ENCODE measurements at regions not wholly inside any gene's neighbourhood (a gene's known extent, or its start where the extent isn't known, plus 50 kb on each side); places are given as distances from the start of the nearest gene placed in this dataset.

GRCh38 chr11:23364076-23364475 lies 503.8 kb upstream of the CCDC179 start:
- Mint-ChIP-seq H3K27me3 (no peaks in the 10 kb centered on the region), H3K36me3 (no peaks in the 10 kb centered on the region), H3K4me3 (no peak overlapping the region), H3K9me3 (peaks cover 26% of the 10 kb centered on the region), H3K4me1 (ENCODE audit: low read depth) (no peaks in the 10 kb centered on the region), H3K27ac (no peak overlapping the region)
- DNase-seq: no peak
- CTCF ChIA-PET: no interaction called here
- POLR2A ChIA-PET: no interaction called here
- intact Hi-C loops (cut with micrococcal nuclease): no loop called here

- no peak overlapping the region for H3K27ac Mint-ChIP-seq
- no peaks in the 10 kb centered on the region for H3K4me1 Mint-ChIP-seq (ENCODE audit: low read depth)
- no peaks in the 10 kb centered on the region for H3K27me3 Mint-ChIP-seq
- H3K36me3 Mint-ChIP-seq: no peaks in the 10 kb centered on the region
- POLR2A ChIA-PET: no interaction called here
- peaks cover 38% of the 10 kb centered on the region for H3K9me3 Mint-ChIP-seq
- DNase-seq: no peak
- no peak overlapping the region for H3K4me3 Mint-ChIP-seq
- CTCF ChIA-PET: no interaction called here
- intact Hi-C loops (cut with micrococcal nuclease): no loop called here
These were observed 510.5 kb upstream of the CCDC179 start for GRCh38 chr11:23370580-23371275.

- no peak overlapping the region for H3K27ac Mint-ChIP-seq
- no peak for DNase-seq
- CTCF ChIA-PET: no interaction called here
- no peaks in the 10 kb centered on the region for H3K27me3 Mint-ChIP-seq
- no peaks in the 10 kb centered on the region for H3K36me3 Mint-ChIP-seq
- intact Hi-C loops (cut with micrococcal nuclease): no loop called here
- POLR2A ChIA-PET: no interaction called here
- H3K4me3 Mint-ChIP-seq: no peak overlapping the region
- peaks cover 40% of the 10 kb centered on the region for H3K9me3 Mint-ChIP-seq
- no peaks in the 10 kb centered on the region for H3K4me1 Mint-ChIP-seq (ENCODE audit: low read depth)
These were observed 517.6 kb upstream of the CCDC179 start for GRCh38 chr11:23377909-23378308.

GRCh38 chr11:23391031-23391430 lies 530.8 kb upstream of the CCDC179 start:
- Mint-ChIP-seq H3K4me1 (ENCODE audit: low read depth) (no peaks in the 10 kb centered on the region), H3K36me3 (no peaks in the 10 kb centered on the region), H3K27me3 (no peaks in the 10 kb centered on the region), H3K9me3 (peaks cover 8% of the 10 kb centered on the region), H3K27ac (no peak overlapping the region), H3K4me3 (no peak overlapping the region)
- no peak for DNase-seq
- intact Hi-C loops (cut with micrococcal nuclease): no loop called here
- POLR2A ChIA-PET: no interaction called here
- CTCF ChIA-PET: no interaction called here

- no peaks in the 10 kb centered on the region for H3K27me3 Mint-ChIP-seq
- H3K27ac Mint-ChIP-seq: no peak overlapping the region
- peaks cover 2% of the 10 kb centered on the region for H3K9me3 Mint-ChIP-seq
- intact Hi-C loops (cut with micrococcal nuclease): no loop called here
- ChIA-PET CTCF (no interaction called here), POLR2A (no interaction called here)
- H3K4me1 Mint-ChIP-seq (ENCODE audit: low read depth): no peaks in the 10 kb centered on the region
- DNase-seq: no peak
- no peaks in the 10 kb centered on the region for H3K36me3 Mint-ChIP-seq
- no peak overlapping the region for H3K4me3 Mint-ChIP-seq
These were observed 537.8 kb upstream of the CCDC179 start for GRCh38 chr11:23398052-23398451.

- DNase-seq: no peak
- intact Hi-C loops (cut with micrococcal nuclease): no loop called here
- Mint-ChIP-seq H3K27me3 (no peaks in the 10 kb centered on the region), H3K9me3 (peaks cover 7% of the 10 kb centered on the region), H3K36me3 (no peaks in the 10 kb centered on the region), H3K4me1 (ENCODE audit: low read depth) (no peaks in the 10 kb centered on the region), H3K4me3 (no peak overlapping the region), H3K27ac (no peak overlapping the region)
- ChIA-PET CTCF (no interaction called here), POLR2A (no interaction called here)
These were observed 539.7 kb upstream of the CCDC179 start for GRCh38 chr11:23399995-23400394.

GRCh38 chr11:23403210-23404185 lies 543.2 kb upstream of the CCDC179 start:
- DNase-seq: no peak
- ChIA-PET POLR2A (no interaction called here), CTCF (no interaction called here)
- H3K4me1 Mint-ChIP-seq (ENCODE audit: low read depth): no peaks in the 10 kb centered on the region
- H3K27me3 Mint-ChIP-seq: no peaks in the 10 kb centered on the region
- H3K9me3 Mint-ChIP-seq: peaks cover 20% of the 10 kb centered on the region
- intact Hi-C loops (cut with micrococcal nuclease): no loop called here
- H3K36me3 Mint-ChIP-seq: no peaks in the 10 kb centered on the region
- H3K4me3 Mint-ChIP-seq: no peak overlapping the region
- no peak overlapping the region for H3K27ac Mint-ChIP-seq

GRCh38 chr11:23404225-23405160 lies 544.2 kb upstream of the CCDC179 start:
- Mint-ChIP-seq H3K4me3 (no peak overlapping the region), H3K36me3 (no peaks in the 10 kb centered on the region), H3K27ac (no peak overlapping the region), H3K27me3 (no peaks in the 10 kb centered on the region), H3K4me1 (ENCODE audit: low read depth) (no peaks in the 10 kb centered on the region), H3K9me3 (peaks cover 22% of the 10 kb centered on the region)
- DNase-seq: no peak
- ChIA-PET CTCF (no interaction called here), POLR2A (no interaction called here)
- intact Hi-C loops (cut with micrococcal nuclease): no loop called here

- CTCF ChIA-PET: no interaction called here
- H3K4me3 Mint-ChIP-seq: no peak overlapping the region
- POLR2A ChIA-PET: no interaction called here
These were observed 545.2 kb upstream of the CCDC179 start for GRCh38 chr11:23405350-23405937.

GRCh38 chr11:23406131-23406819 lies 546.0 kb upstream of the CCDC179 start:
- Mint-ChIP-seq H3K27ac (no peak overlapping the region), H3K36me3 (no peaks in the 10 kb centered on the region), H3K4me3 (no peak overlapping the region), H3K4me1 (ENCODE audit: low read depth) (no peaks in the 10 kb centered on the region), H3K9me3 (peaks cover 32% of the 10 kb centered on the region), H3K27me3 (no peaks in the 10 kb centered on the region)
- POLR2A ChIA-PET: no interaction called here
- DNase-seq: no peak
- CTCF ChIA-PET: no interaction called here
- intact Hi-C loops (cut with micrococcal nuclease): no loop called here

More at GRCh38 chr11:23405350-23405937, 545.2 kb upstream of the CCDC179 start:
- DNase-seq: no peak
- no peaks in the 10 kb centered on the region for H3K4me1 Mint-ChIP-seq (ENCODE audit: low read depth)
- no peak overlapping the region for H3K27ac Mint-ChIP-seq
- H3K27me3 Mint-ChIP-seq: no peaks in the 10 kb centered on the region
- peaks cover 25% of the 10 kb centered on the region for H3K9me3 Mint-ChIP-seq
- H3K36me3 Mint-ChIP-seq: no peaks in the 10 kb centered on the region
- intact Hi-C loops (cut with micrococcal nuclease): no loop called here

GRCh38 chr11:23413057-23413456 lies 552.8 kb upstream of the CCDC179 start:
- ChIA-PET CTCF (no interaction called here), POLR2A (no interaction called here)
- Mint-ChIP-seq H3K4me3 (no peak overlapping the region), H3K9me3 (peaks cover 33% of the 10 kb centered on the region), H3K27ac (no peak overlapping the region), H3K4me1 (ENCODE audit: low read depth) (no peaks in the 10 kb centered on the region), H3K27me3 (no peaks in the 10 kb centered on the region), H3K36me3 (no peaks in the 10 kb centered on the region)
- intact Hi-C loops (cut with micrococcal nuclease): no loop called here
- no peak for DNase-seq
